ENCODE measurements at regions not wholly inside any gene's neighbourhood (a gene's known extent, or its start where the extent isn't known, plus 50 kb on each side); places are given as distances from the start of the nearest gene placed in this dataset.

DNA sequence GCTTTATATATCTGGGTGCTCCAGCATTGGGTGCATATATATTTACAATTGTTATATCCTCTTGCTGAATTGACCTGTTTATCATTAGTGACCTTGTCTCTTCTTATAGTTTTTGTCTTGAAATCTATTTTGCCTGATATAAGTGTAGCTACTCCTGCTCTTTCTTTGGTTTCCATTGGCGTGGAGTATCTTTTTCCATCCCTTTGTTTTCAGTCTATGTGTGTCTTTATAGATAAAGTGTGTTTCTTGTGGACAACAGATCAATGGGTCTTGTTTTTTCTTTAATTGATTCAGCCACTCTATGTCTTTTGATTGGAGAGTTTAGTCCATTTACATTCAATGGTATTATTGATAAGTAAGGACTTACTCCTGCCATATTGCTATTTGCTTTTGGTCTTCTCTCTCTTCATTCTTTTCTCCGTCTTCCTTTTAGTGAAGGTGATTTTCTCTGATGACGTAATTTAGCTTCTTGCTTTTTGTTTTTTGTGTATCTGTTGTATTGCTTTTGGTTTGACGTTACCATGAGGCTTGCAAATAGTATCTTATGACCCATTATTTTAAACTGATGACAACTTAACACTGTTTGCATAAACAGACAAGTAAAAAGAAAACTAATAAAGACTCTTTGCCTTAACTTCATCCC, 347.6 kb downstream of the TMEM121 start:
- H3K27me3 Mint-ChIP-seq: no peaks in the 10 kb centered on the region
- no peak overlapping the region for H3K4me3 Mint-ChIP-seq (ENCODE audit: low read depth)
- H3K27ac Mint-ChIP-seq: no peak overlapping the region
- TF ChIP-seq, protein P1, sequence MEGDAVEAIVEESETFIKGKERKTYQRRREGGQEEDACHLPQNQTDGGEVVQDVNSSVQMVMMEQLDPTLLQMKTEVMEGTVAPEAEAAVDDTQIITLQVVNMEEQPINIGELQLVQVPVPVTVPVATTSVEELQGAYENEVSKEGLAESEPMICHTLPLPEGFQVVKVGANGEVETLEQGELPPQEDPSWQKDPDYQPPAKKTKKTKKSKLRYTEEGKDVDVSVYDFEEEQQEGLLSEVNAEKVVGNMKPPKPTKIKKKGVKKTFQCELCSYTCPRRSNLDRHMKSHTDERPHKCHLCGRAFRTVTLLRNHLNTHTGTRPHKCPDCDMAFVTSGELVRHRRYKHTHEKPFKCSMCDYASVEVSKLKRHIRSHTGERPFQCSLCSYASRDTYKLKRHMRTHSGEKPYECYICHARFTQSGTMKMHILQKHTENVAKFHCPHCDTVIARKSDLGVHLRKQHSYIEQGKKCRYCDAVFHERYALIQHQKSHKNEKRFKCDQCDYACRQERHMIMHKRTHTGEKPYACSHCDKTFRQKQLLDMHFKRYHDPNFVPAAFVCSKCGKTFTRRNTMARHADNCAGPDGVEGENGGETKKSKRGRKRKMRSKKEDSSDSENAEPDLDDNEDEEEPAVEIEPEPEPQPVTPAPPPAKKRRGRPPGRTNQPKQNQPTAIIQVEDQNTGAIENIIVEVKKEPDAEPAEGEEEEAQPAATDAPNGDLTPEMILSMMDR (IDR thresholded peaks at IDR 0.05; ENCODE audit: unreplicated experiment): no peak
- H3K36me3 Mint-ChIP-seq (ENCODE audit: insufficient read depth): peaks cover 5% of the 10 kb centered on the region
- DNase-seq (ENCODE audit: low spot score, unreplicated experiment): no peak
- peaks cover 77% of the 10 kb centered on the region for H3K9me3 Mint-ChIP-seq (ENCODE audit: low read depth)
- H3K4me1 Mint-ChIP-seq (ENCODE audit: low read depth): no peaks in the 10 kb centered on the region

DNA sequence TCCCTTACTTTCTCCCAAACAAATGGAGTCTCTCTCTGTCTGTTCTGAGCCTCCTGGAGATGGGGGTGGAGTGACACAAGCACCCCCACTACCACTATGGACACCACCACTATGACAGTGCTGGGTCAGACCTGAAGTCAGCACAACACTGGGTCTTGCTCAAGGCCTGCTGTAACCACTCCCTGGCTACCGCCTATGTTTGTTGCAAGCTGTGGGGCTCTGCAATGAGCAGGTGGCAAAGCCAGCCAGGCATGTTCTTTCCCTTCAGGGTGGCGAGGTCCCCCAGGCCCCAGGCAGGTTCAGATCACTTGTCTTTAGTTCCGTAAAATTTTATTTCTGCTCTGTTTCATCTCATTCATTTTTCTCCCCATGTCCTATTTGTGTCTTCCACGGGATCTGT, 349.8 kb downstream of the TMEM121 start:
- DNase-seq (ENCODE audit: low spot score, unreplicated experiment): no peak
- Mint-ChIP-seq H3K9me3 (ENCODE audit: low read depth) (peaks cover 61% of the 10 kb centered on the region), H3K36me3 (ENCODE audit: insufficient read depth) (peaks cover 4% of the 10 kb centered on the region), H3K27me3 (no peaks in the 10 kb centered on the region), H3K27ac (no peak overlapping the region), H3K4me1 (ENCODE audit: low read depth) (no peaks in the 10 kb centered on the region), H3K4me3 (ENCODE audit: low read depth) (no peak overlapping the region)
- TF ChIP-seq, protein P1 (IDR thresholded peaks at IDR 0.05; ENCODE audit: unreplicated experiment): no peak

DNA sequence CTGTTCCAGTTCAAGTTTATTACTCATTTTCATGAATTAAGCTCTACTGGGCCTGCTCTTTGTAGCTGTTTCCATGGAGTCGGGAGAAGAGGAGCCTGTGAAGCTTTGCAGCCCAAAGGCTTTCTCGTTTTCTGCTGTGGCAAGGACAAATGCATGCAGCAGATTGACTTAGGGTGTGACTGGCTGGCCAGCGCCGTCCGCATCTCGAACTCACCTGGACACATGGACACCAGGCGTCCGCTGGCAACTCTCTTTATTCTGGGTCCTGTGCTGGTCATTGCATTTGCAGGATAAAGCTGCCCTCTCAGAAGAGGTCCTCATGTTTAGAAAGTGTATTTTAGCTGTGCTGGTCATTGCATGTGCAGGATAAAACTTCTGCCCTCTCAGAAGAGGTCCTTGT, 350.4 kb downstream of the TMEM121 start:
- Mint-ChIP-seq H3K4me3 (ENCODE audit: low read depth) (no peak overlapping the region), H3K9me3 (ENCODE audit: low read depth) (peaks cover 54% of the 10 kb centered on the region), H3K27ac (no peak overlapping the region), H3K36me3 (ENCODE audit: insufficient read depth) (peaks cover 3% of the 10 kb centered on the region), H3K4me1 (ENCODE audit: low read depth) (no peaks in the 10 kb centered on the region), H3K27me3 (no peaks in the 10 kb centered on the region)
- DNase-seq (ENCODE audit: low spot score, unreplicated experiment): no peak
- TF ChIP-seq, protein P1 (IDR thresholded peaks at IDR 0.05; ENCODE audit: unreplicated experiment): no peak

DNA sequence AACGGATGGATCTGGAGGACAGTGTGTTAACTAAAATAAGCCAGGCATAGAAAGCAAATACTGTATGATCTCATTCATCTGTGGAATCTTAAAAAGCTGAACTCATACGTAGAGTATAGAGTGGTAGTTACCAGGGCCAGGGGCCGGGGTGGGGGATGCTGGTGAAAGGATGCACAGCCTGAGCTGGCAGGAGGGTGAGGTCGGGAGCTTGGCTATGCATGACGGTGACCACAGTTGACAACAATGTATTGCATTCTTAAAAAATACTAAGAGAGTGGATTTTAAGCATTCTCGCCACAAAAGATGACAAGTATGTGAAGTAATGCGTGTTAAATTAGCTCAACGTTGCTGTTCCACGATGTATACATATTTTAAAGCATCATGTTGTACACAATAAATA, 351.3 kb downstream of the TMEM121 start:
- no peaks in the 10 kb centered on the region for H3K4me1 Mint-ChIP-seq (ENCODE audit: low read depth)
- TF ChIP-seq, protein P1 (IDR thresholded peaks at IDR 0.05; ENCODE audit: unreplicated experiment): no peak
- peaks cover 3% of the 10 kb centered on the region for H3K36me3 Mint-ChIP-seq (ENCODE audit: insufficient read depth)
- DNase-seq (ENCODE audit: low spot score, unreplicated experiment): no peak
- no peak overlapping the region for H3K4me3 Mint-ChIP-seq (ENCODE audit: low read depth)
- no peaks in the 10 kb centered on the region for H3K27me3 Mint-ChIP-seq
- H3K9me3 Mint-ChIP-seq (ENCODE audit: low read depth): peaks cover 46% of the 10 kb centered on the region
- H3K27ac Mint-ChIP-seq: no peak overlapping the region

DNA sequence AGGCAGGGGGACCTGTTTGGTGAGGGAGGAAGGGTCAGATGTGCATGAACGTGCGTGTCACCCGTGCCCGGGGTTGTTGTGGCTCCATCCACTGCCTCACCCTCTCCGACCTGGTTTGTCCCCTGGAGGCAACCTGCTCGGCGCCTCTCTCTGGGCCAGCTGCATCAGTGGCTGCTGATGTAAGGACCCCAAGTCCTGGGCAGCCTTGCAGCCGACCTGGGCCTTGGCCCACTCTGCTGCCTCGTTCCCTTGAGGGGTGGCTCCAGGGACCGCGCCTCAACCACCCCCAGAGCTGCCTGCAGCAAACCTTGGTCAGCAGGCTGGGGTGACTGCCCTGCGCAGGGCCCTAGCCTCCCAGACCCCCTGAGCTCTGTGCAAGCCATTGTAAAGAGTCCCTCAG, 351.7 kb downstream of the TMEM121 start:
- no peaks in the 10 kb centered on the region for H3K27me3 Mint-ChIP-seq
- peaks cover 3% of the 10 kb centered on the region for H3K36me3 Mint-ChIP-seq (ENCODE audit: insufficient read depth)
- no peak overlapping the region for H3K27ac Mint-ChIP-seq
- H3K9me3 Mint-ChIP-seq (ENCODE audit: low read depth): peaks cover 41% of the 10 kb centered on the region
- no peak for DNase-seq (ENCODE audit: low spot score, unreplicated experiment)
- H3K4me1 Mint-ChIP-seq (ENCODE audit: low read depth): no peaks in the 10 kb centered on the region
- TF ChIP-seq, protein P1 (IDR thresholded peaks at IDR 0.05; ENCODE audit: unreplicated experiment): no peak
- H3K4me3 Mint-ChIP-seq (ENCODE audit: low read depth): no peak overlapping the region

Data from progenitor cell of endocrine pancreas (in vitro differentiated cells).